DOHH2 (cell line): ENCODE measurements at regions not wholly inside any gene's neighbourhood (a gene's known extent, or its start where the extent isn't known, plus 50 kb on each side); places are given as distances from the start of the nearest gene placed in this dataset.
A peak's percentile ranks its signal among the peaks of the same experiment; 100 is the strongest.

Experiments used
- H3F3A ChIP-seq: fragments of 200-600 bp; sonication (generic), shearing (Covaris generic); 2 replicates; pipeline ENCODE4 v1.6.0; 2016; ENCODE audit warnings: antibody characterized with exemption, mild to moderate bottlenecking; ENCODE audit not compliant: control insufficient read depth, insufficient read depth
- H3K27ac ChIP-seq: fragments of 200-600 bp; sonication (generic); 2 replicates; pipeline ENCODE4 v1.5.1; 2014; ENCODE audit warnings: low read depth, mild to moderate bottlenecking, low read length, moderate library complexity
- H3K27me3 ChIP-seq: fragments of 200-600 bp; sonication (generic); 2 replicates; pipeline ENCODE4 v1.6.1; 2014; ENCODE audit warnings: mild to moderate bottlenecking, low read length, mixed read lengths; ENCODE audit not compliant: control insufficient read depth
- H3K36me3 ChIP-seq: fragments of 200-600 bp; sonication (generic); 2 replicates; pipeline ENCODE4 v1.6.1; 2014; ENCODE audit warnings: mild to moderate bottlenecking, low read length, moderate library complexity, mixed read lengths; ENCODE audit not compliant: control insufficient read depth
- H3K4me1 ChIP-seq: fragments of 200-600 bp; sonication (generic); 2 replicates; pipeline ENCODE4 v1.6.1; 2014; ENCODE audit warnings: mild to moderate bottlenecking, low read length, mixed read lengths; ENCODE audit not compliant: control insufficient read depth
- H3K4me2 ChIP-seq: fragments of 200-600 bp; sonication (generic); 2 replicates; pipeline ENCODE4 v1.6.0; 2014; ENCODE audit warnings: mild to moderate bottlenecking, low read length, moderate library complexity
- H3K4me3 ChIP-seq: fragments of 200-600 bp; sonication (generic); 2 replicates; pipeline ENCODE4 v1.5.1; 2014; ENCODE audit warnings: mild to moderate bottlenecking, low read length, mixed read lengths
- H3K79me2 ChIP-seq: fragments of 200-600 bp; sonication (generic); 2 replicates; pipeline ENCODE4 v1.6.1; 2014; ENCODE audit warnings: mild to moderate bottlenecking, low read length, mixed read lengths; ENCODE audit not compliant: control insufficient read depth
- H3K9me2 ChIP-seq: fragments of 200-600 bp; sonication (generic); replicated peaks from 2 replicates; pipeline ENCODE4 v1.6.1; 2014; ENCODE audit warnings: mild to moderate bottlenecking, low read length, mixed read lengths; ENCODE audit not compliant: control insufficient read depth
- H3K9me3 ChIP-seq: fragments of 200-600 bp; sonication (generic); 2 replicates; pipeline ENCODE4 v1.6.1; 2014; ENCODE audit warnings: antibody characterized with exemption, low read length, mixed read lengths; ENCODE audit not compliant: control insufficient read depth, insufficient read depth
- H4K20me1 ChIP-seq: fragments of 200-600 bp; sonication (generic); 2 replicates; pipeline ENCODE4 v1.6.0; 2014; ENCODE audit warnings: low read depth, mild to moderate bottlenecking, antibody characterized with exemption, low read length, moderate library complexity; ENCODE audit not compliant: control insufficient read depth, insufficient read depth
- EZH2phosphoT487 ChIP-seq: fragments of 200-600 bp; sonication (generic); IDR thresholded peaks from 2 replicates; pipeline ENCODE4 v1.6.1; 2017; ENCODE audit warnings: borderline replicate concordance, mild to moderate bottlenecking, antibody characterized with exemption, low read length, moderate library complexity, mixed read lengths
- TF ChIP-seq, protein P1 (sequence below): fragments of 200-600 bp; sonication (generic); IDR thresholded peaks from one replicate; pipeline ENCODE4 v1.5.1; 2014; ENCODE audit warnings: antibody characterized with exemption, mild to moderate bottlenecking, low read depth, low read length; ENCODE audit not compliant: poor library complexity, severe bottlenecking

DNA sequence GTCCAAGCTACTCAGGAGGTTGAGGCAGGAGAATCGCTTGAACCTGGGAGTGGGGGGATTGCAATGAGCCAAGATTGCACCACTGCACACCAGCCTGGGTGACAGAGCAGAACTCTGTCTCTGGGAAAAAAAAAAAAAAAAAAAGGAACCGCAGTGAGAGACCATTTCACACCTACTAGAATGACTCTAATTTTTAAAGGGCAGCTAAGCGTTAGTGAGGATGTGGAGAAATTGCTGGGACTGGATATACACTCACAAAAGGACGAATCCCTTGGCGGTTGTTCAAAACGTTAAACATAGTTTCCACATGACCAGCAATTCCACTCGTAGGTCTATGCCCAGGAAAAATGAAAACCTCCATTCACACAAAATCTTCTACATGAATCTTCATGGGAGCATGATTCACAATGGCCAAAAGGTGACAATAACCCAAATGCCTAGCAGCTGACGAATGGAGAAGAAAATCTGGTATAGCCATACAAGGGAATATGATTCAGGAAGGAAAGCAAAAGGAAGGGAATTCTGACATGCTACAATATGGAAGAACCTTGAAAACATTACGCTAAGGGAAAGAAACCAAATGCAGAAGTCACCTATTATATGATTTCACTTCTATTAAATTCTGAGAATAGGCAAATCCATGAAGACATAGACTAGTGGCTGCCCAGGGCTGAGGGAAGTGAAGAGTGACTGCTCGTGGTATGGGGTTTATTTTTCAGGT is 127.0 kb downstream of the CHSY1 start:
- Histone ChIP-seq H3K4me1 (peaks cover 69% of the 10 kb centered on the region), H3F3A (peaks cover 15% of the 10 kb centered on the region), H3K27ac (no peak overlapping the region)

DNA sequence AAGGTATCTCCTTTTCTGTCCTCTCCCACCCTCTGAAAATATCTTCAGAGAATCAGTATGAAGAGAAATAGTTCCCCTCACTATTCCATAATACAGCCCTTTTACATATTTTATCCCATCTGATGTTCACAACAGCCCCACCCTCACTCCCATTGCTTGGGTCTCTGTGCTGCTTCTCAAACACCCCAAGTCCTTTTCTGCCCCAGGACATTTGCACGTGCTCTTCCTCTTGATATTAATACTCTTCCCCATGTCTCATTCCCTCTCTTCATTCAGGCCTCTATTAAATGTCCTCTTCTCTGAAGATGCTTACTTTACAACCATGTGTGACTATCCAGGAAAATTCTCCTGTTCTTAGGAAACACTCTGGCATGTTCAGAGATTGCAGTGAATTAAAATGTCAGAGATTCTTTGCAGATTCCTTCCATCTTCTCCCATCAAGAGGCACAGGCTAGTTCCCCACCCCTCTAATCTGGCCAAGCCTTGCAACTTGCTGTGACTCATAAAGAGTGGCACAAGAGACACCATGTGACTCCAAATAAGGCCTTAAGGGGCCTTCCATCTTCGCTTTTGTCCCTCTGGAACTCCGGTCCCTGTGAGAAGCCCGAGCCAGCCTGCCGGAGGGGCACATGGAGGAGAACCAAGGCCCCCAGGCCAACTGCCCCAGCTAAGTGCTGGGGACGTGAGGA is 128.5 kb downstream of the CHSY1 start:
- H3K79me2 ChIP-seq = no peaks in the 10 kb centered on the region
- no peaks in the 10 kb centered on the region for H4K20me1 ChIP-seq
- no peaks in the 10 kb centered on the region for H3K9me3 ChIP-seq
- H3K9me2 ChIP-seq = no peaks in the 10 kb centered on the region
- H3K4me3 ChIP-seq = no peak overlapping the region
- H3K4me2 ChIP-seq = no peak overlapping the region
- TF ChIP-seq, protein P1, sequence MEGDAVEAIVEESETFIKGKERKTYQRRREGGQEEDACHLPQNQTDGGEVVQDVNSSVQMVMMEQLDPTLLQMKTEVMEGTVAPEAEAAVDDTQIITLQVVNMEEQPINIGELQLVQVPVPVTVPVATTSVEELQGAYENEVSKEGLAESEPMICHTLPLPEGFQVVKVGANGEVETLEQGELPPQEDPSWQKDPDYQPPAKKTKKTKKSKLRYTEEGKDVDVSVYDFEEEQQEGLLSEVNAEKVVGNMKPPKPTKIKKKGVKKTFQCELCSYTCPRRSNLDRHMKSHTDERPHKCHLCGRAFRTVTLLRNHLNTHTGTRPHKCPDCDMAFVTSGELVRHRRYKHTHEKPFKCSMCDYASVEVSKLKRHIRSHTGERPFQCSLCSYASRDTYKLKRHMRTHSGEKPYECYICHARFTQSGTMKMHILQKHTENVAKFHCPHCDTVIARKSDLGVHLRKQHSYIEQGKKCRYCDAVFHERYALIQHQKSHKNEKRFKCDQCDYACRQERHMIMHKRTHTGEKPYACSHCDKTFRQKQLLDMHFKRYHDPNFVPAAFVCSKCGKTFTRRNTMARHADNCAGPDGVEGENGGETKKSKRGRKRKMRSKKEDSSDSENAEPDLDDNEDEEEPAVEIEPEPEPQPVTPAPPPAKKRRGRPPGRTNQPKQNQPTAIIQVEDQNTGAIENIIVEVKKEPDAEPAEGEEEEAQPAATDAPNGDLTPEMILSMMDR = no peak
- no peak for TF ChIP-seq EZH2phosphoT487
- no peaks in the 10 kb centered on the region for H3K36me3 ChIP-seq
- peaks cover 59% of the 10 kb centered on the region for H3K4me1 ChIP-seq
- H3F3A ChIP-seq = peaks cover 15% of the 10 kb centered on the region
- H3K27ac ChIP-seq = no peak overlapping the region
- peaks cover 6% of the 10 kb centered on the region; the same call in 1 of the 2 replicates for H3K27me3 ChIP-seq

More for the DNA sequence above, 127.0 kb downstream of the CHSY1 start:
- Histone ChIP-seq H3K4me3 (no peak overlapping the region), H3K9me2 (no peaks in the 10 kb centered on the region), H3K27me3 (peaks cover 6% of the 10 kb centered on the region; the same call in 1 of the 2 replicates), H3K79me2 (no peaks in the 10 kb centered on the region), H3K4me2 (0 out of 2 replicates have a peak overlapping the region, but pooled peaks have one; percentile 14), H4K20me1 (no peaks in the 10 kb centered on the region), H3K9me3 (no peaks in the 10 kb centered on the region), H3K36me3 (no peaks in the 10 kb centered on the region)
- TF ChIP-seq EZH2phosphoT487 = no peak
- TF ChIP-seq, protein P1 = no peak

DNA sequence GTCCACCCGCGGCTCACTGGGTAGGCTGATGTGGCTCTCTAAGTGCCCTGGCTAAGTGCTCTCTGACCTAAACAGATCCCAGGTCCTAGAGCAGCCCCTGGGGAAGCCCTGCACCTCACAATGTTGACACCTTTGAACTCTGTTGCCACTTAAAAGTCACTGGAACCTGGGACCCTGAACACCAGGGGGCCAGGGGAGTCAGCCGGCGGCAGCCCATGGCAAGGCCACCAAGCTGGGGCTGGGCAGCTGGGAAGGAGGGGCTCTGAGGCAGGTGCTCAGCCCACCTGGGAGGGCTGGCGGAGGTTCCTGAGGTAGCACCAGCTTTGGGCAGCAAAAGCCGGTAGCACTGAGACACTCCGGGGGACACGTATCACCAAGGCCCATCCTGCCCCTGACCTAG is 129.0 kb downstream of the CHSY1 start:
- Histone ChIP-seq H3K4me1 (peaks cover 53% of the 10 kb centered on the region), H3K36me3 (no peaks in the 10 kb centered on the region), H3F3A (peaks cover 12% of the 10 kb centered on the region), H4K20me1 (no peaks in the 10 kb centered on the region), H3K9me3 (no peaks in the 10 kb centered on the region), H3K79me2 (no peaks in the 10 kb centered on the region), H3K9me2 (no peaks in the 10 kb centered on the region), H3K27me3 (peaks cover 6% of the 10 kb centered on the region; the same call in 1 of the 2 replicates), H3K4me3 (no peak overlapping the region), H3K4me2 (no peak overlapping the region), H3K27ac (no peak overlapping the region)
- TF ChIP-seq, protein P1 = no peak
- TF ChIP-seq EZH2phosphoT487 = no peak
